ENCODE measurements at regions not wholly inside any gene's neighbourhood (a gene's known extent, or its start where the extent isn't known, plus 50 kb on each side); places are given as distances from the start of the nearest gene placed in this dataset.

GRCh38 chr2:14550658-14551057 lies 81.9 kb upstream of the LRATD1 start:
- no peak for DNase-seq (ENCODE audit: low spot score)
- TF ChIP-seq CTCF (IDR thresholded peaks at IDR 0.05), result no peak
- H3K27ac ChIP-seq, result no peak overlapping the region

GRCh38 chr2:14551069-14551468 lies 81.4 kb upstream of the LRATD1 start:
- Histone ChIP-seq H3K27ac (no peak overlapping the region), H3K4me3 (no peak overlapping the region)
- no peak for DNase-seq (ENCODE audit: low spot score)
- TF ChIP-seq CTCF (IDR thresholded peaks at IDR 0.05), result no peak

More at GRCh38 chr2:14550658-14551057, 81.9 kb upstream of the LRATD1 start:
- H3K4me3 ChIP-seq, result no peak overlapping the region

GRCh38 chr2:14552286-14552685 lies 80.2 kb upstream of the LRATD1 start:
- no peak for DNase-seq (ENCODE audit: low spot score)
- no peak overlapping the region for H3K4me3 ChIP-seq
- TF ChIP-seq CTCF (IDR thresholded peaks at IDR 0.05), result no peak
- no peak overlapping the region for H3K27ac ChIP-seq

GRCh38 chr2:14552818-14553217 lies 79.7 kb upstream of the LRATD1 start:
- H3K27ac ChIP-seq, result no peak overlapping the region
- TF ChIP-seq CTCF (IDR thresholded peaks at IDR 0.05), result no peak
- no peak overlapping the region for H3K4me3 ChIP-seq
- DNase-seq (ENCODE audit: low spot score), result no peak

- H3K27ac ChIP-seq, result no peak overlapping the region
- TF ChIP-seq CTCF (IDR thresholded peaks at IDR 0.05), result no peak
- no peak for DNase-seq (ENCODE audit: low spot score)
- H3K4me3 ChIP-seq, result no peak overlapping the region
Observed at GRCh38 chr2:14554849-14555545, 77.5 kb upstream of the LRATD1 start.

GRCh38 chr2:14557111-14557510 lies 75.4 kb upstream of the LRATD1 start:
- DNase-seq (ENCODE audit: low spot score), result no peak
- TF ChIP-seq CTCF (IDR thresholded peaks at IDR 0.05), result no peak
- no peak overlapping the region for H3K27ac ChIP-seq
- H3K4me3 ChIP-seq, result no peak overlapping the region

- no peak for DNase-seq (ENCODE audit: low spot score)
- Histone ChIP-seq H3K27ac (no peak overlapping the region), H3K4me3 (no peak overlapping the region)
- no peak for TF ChIP-seq CTCF (IDR thresholded peaks at IDR 0.05)
Observed at GRCh38 chr2:14557916-14558315, 74.6 kb upstream of the LRATD1 start.

Data from coronary artery (tissue), 2 donors.